DND-41 (cell line): ENCODE measurements at regions not wholly inside any gene's neighbourhood (a gene's known extent, or its start where the extent isn't known, plus 50 kb on each side); places are given as distances from the start of the nearest gene placed in this dataset.

Experiments used
- CTCF ChIP-seq: IDR thresholded peaks from 2 replicates; pipeline ENCODE4 v1.5.1; 2012; ENCODE audit warnings: borderline replicate concordance, low read length, moderate library complexity, mild to moderate bottlenecking; ENCODE audit not compliant: poor library complexity, severe bottlenecking; ENCODE audit errors: extremely low read depth
- EZH2 ChIP-seq: IDR thresholded peaks from 3 replicates; pipeline ENCODE4 v1.6.1; 2012; ENCODE audit warnings: borderline replicate concordance, low read depth, mild to moderate bottlenecking, moderate library complexity, low read length, inconsistent platforms; ENCODE audit not compliant: severe bottlenecking

- TF ChIP-seq CTCF (no peak), EZH2 (no peak)
These were observed 640.1 kb downstream of the PTPRU start for GRCh38 chr1:29876441-29876840.
